B cell (primary cell): ENCODE measurements at regions not wholly inside any gene's neighbourhood (a gene's known extent, or its start where the extent isn't known, plus 50 kb on each side); places are given as distances from the start of the nearest gene placed in this dataset.

ENCODE experiments used
- ATAC-seq: fragments of 200-7000 bp; cut with Tn5 transposase; one replicate; pipeline ENCODE4 v1.10.0; 2021; ENCODE audit warnings: low read depth, mild to moderate bottlenecking, moderate number of reproducible peaks, moderate library complexity
- CTCF ChIA-PET: fragments of 350-600 bp; sonication (Branson Sonifier 250); formaldehyde crosslinking; loops from one replicate; lab custom pipeline; 2021; ENCODE audit warnings: antibody characterized with exemption, inconsistent platforms; lab: Charles Lee
- POLR2A ChIA-PET: fragments of 350-600 bp; sonication (Branson Sonifier 250); formaldehyde crosslinking; loops from one replicate; lab custom pipeline; 2021; ENCODE audit warnings: antibody characterized with exemption; lab: Charles Lee
- DNase-seq: peaks from one replicate; pipeline ENCODE4 v3.0.0; 2013
- H2AFZ ChIP-seq: 2 replicates; pipeline ENCODE4 v1.6.1; 2012; ENCODE audit warnings: mild to moderate bottlenecking, low read depth, low read length; ENCODE audit not compliant: insufficient read depth, poor library complexity, severe bottlenecking
- H3K27ac ChIP-seq, 2 donors: 1 replicate in 1 of 2; 2 replicates in 1 of 2; pipeline ENCODE4 v1.5.1; 2012 to 2013; ENCODE audit warnings: low read length in 2 of 2, mild to moderate bottlenecking in 2 of 2, moderate library complexity in 1 of 2
- H3K27me3 ChIP-seq, 4 experiments: fragments of 200-600 bp in 1 of 4; sonication (generic) in 1 of 4; replicated peaks in 1 of 4; 1 replicate in 2 of 4; 2 replicates in 2 of 4; pipeline versions ENCODE4 v1.6.1 to v1.7.0; 2013 to 2016; ENCODE audit warnings: low read length in 3 of 4, mild to moderate bottlenecking in 2 of 4, mixed read lengths in 1 of 4, moderate library complexity in 1 of 4; ENCODE audit not compliant: insufficient read depth in 4 of 4, control insufficient read depth in 3 of 4; ENCODE audit errors: control extremely low read depth in 1 of 4
- H3K36me3 ChIP-seq, 2 experiments: replicated peaks in 1 of 2; 1 replicate in 1 of 2; 2 replicates in 1 of 2; pipeline versions ENCODE4 v1.6.1 to v1.7.1; 2013; ENCODE audit warnings: low read length in 1 of 2; ENCODE audit not compliant: insufficient read depth in 2 of 2, control insufficient read depth in 1 of 2; ENCODE audit errors: control extremely low read depth in 1 of 2, extremely low read depth in 1 of 2
- H3K4me1 ChIP-seq, 2 donors: fragments of 200-600 bp in 1 of 2; sonication (generic) in 1 of 2; 1 replicate in 1 of 2; 2 replicates in 1 of 2; pipeline versions ENCODE4 v1.5.1 to v1.6.1; 2013 to 2017; ENCODE audit warnings: low read length in 2 of 2; ENCODE audit not compliant: control insufficient read depth in 2 of 2, insufficient read depth in 2 of 2
- H3K4me2 ChIP-seq: replicated peaks from 2 replicates; pipeline ENCODE3; 2012; ENCODE audit warnings: mild to moderate bottlenecking, low read depth, low read length; ENCODE audit not compliant: poor library complexity, severe bottlenecking
- H3K4me3 ChIP-seq, 5 experiments: fragments of 200-600 bp in 1 of 5; sonication (generic) in 1 of 5; 1 replicate in 3 of 5; 2 replicates in 2 of 5; pipeline versions ENCODE4 v1.5.1 to v1.7.0; 2011 to 2016; ENCODE audit warnings: low read length in 4 of 5, mild to moderate bottlenecking in 4 of 5, low read depth in 2 of 5, control low read depth in 1 of 5, moderate library complexity in 1 of 5; ENCODE audit not compliant: insufficient read depth in 1 of 5; ENCODE audit errors: control extremely low read depth in 1 of 5, extremely low read depth in 1 of 5
- H3K79me2 ChIP-seq: fragments of 200-600 bp; sonication (generic); one replicate; pipeline ENCODE4 v1.6.0; 2016; ENCODE audit warnings: low read length; ENCODE audit not compliant: control insufficient read depth, insufficient read depth
- H3K9ac ChIP-seq: fragments of 200-600 bp; sonication (generic); 2 replicates; pipeline ENCODE4 v1.6.1; 2017; ENCODE audit warnings: mild to moderate bottlenecking, low read length, moderate library complexity
- H3K9me3 ChIP-seq, 3 donors: one replicate each; pipeline versions ENCODE4 v1.6.1 to v1.7.1; 2013; ENCODE audit warnings: low read length in 2 of 3; ENCODE audit not compliant: control insufficient read depth in 2 of 3, insufficient read depth in 1 of 3; ENCODE audit errors: control extremely low read depth in 1 of 3
- H4K20me1 ChIP-seq: 2 replicates; pipeline ENCODE4 v1.6.0; 2012; ENCODE audit warnings: mild to moderate bottlenecking, low read length; ENCODE audit not compliant: insufficient read depth, control insufficient read depth, poor library complexity, severe bottlenecking
- H3K27ac Mint-ChIP-seq: one replicate; pipeline ENCODE4 v1.8.0; 2021; ENCODE audit warnings: mixed read lengths
- H3K27me3 Mint-ChIP-seq: one replicate; pipeline ENCODE4 v1.8.0; 2021; ENCODE audit warnings: mixed read lengths
- H3K4me1 Mint-ChIP-seq: one replicate; pipeline ENCODE4 v1.8.0; 2021; ENCODE audit warnings: mixed read lengths
- H3K4me3 Mint-ChIP-seq: one replicate; pipeline ENCODE4 v1.8.0; 2021; ENCODE audit warnings: mixed read lengths
- H3K9me3 Mint-ChIP-seq: one replicate; pipeline ENCODE4 v1.8.0; 2022; ENCODE audit warnings: mixed read lengths; ENCODE audit not compliant: insufficient read depth
- EZH2 ChIP-seq: IDR thresholded peaks from 2 replicates; pipeline ENCODE4 v1.6.1; 2012; ENCODE audit warnings: borderline replicate concordance, low read depth, mild to moderate bottlenecking, moderate library complexity, low read length; ENCODE audit not compliant: insufficient read depth, poor library complexity, severe bottlenecking
- WGBS: methylation state at CpG from one replicate; pipeline ENCODE4 v1.1.5; 2013; ENCODE audit warnings: missing lambda C conversion rate; ENCODE audit not compliant: insufficient coverage; 5-methylcytosine and 5-hydroxymethylcytosine counted together
- intact Hi-C: fragments of 100-400 bp; cut with micrococcal nuclease; formaldehyde crosslinking; loops from one replicate; pipeline ENCODE4 v1.10.0; 2022
- TF ChIP-seq, protein P1 (sequence below): fragments of 200-600 bp; IDR thresholded peaks from one replicate; pipeline ENCODE4 v1.8.0; 2022; ENCODE audit warnings: antibody characterized with exemption, mild to moderate bottlenecking

DNA sequence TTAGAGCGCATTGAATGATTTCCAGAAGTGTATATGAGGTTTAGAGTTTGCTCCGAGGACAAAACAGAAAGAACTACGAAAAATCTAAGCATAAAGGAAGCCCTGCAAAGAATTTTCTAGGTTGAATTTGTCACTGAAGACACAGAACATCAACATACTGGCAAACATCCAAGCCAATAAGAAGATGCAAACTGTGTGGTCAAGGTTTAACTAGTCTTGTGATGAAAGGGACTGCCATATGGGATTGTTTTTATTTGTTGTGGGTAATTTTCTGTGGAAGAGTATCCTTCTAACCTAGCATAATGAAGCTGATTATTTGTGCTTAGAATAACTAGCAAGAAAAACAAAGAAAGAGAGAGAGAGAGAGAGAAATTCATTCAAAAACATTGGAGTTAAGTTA is 492.0 kb upstream of the ERCC4 start:
- intact Hi-C loops: no loop called here
- Histone ChIP-seq H3K4me1 (peaks cover 5 to 6% of the 10 kb centered on the region in 2 donors), H3K27ac (no peak overlapping the region), H3K4me2 (no peak overlapping the region), H4K20me1 (no peaks in the 10 kb centered on the region), H3K9ac (no peak overlapping the region), H3K9me3 (peaks cover 0 to 6% (median 1%) of the 10 kb centered on the region in 3 donors), H3K36me3 (no peaks in the 10 kb centered on the region), H3K27me3 (no peaks in the 10 kb centered on the region), H2AFZ (no peak overlapping the region), H3K4me3 (no peak overlapping the region), H3K79me2 (no peaks in the 10 kb centered on the region)
- no CpG with 5 or more reads among the region's 3 CpGs for WGBS
- DNase-seq (no peak), ATAC-seq (no peak)
- ChIA-PET POLR2A (no interaction called here), CTCF (no interaction called here)
- Mint-ChIP-seq H3K9me3 (no peaks in the 10 kb centered on the region), H3K4me1 (peaks cover 9% of the 10 kb centered on the region), H3K27me3 (no peaks in the 10 kb centered on the region), H3K27ac (no peak overlapping the region), H3K4me3 (no peak overlapping the region)
- TF ChIP-seq, protein P1, sequence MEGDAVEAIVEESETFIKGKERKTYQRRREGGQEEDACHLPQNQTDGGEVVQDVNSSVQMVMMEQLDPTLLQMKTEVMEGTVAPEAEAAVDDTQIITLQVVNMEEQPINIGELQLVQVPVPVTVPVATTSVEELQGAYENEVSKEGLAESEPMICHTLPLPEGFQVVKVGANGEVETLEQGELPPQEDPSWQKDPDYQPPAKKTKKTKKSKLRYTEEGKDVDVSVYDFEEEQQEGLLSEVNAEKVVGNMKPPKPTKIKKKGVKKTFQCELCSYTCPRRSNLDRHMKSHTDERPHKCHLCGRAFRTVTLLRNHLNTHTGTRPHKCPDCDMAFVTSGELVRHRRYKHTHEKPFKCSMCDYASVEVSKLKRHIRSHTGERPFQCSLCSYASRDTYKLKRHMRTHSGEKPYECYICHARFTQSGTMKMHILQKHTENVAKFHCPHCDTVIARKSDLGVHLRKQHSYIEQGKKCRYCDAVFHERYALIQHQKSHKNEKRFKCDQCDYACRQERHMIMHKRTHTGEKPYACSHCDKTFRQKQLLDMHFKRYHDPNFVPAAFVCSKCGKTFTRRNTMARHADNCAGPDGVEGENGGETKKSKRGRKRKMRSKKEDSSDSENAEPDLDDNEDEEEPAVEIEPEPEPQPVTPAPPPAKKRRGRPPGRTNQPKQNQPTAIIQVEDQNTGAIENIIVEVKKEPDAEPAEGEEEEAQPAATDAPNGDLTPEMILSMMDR: no peak
- no peak for TF ChIP-seq EZH2

DNA sequence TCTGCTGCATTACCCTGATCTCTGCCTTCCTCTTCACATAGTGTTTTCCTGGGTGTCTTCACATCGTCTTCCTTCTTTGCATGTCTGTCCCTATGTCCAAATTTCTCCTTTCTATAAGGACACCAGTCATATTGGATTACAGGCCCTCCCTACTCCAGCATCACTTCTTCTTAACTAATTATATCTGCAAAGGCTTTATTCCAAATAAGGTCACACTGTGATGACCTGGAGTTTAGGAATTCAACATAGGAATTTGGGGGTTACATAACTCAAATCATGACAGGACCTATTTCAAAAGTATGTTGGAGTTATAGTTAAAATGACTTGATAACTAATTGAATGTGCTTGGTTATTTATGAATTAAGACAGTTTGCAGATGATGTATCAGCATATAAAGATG is 490.5 kb upstream of the ERCC4 start:
- no peak overlapping the region for H3K4me2 ChIP-seq
- Mint-ChIP-seq H3K9me3 (no peaks in the 10 kb centered on the region), H3K4me1 (peaks cover 9% of the 10 kb centered on the region), H3K4me3 (no peak overlapping the region), H3K27ac (no peak overlapping the region), H3K27me3 (no peaks in the 10 kb centered on the region)
- no peak overlapping the region for H3K9ac ChIP-seq
- no peaks in the 10 kb centered on the region for H3K79me2 ChIP-seq
- H2AFZ ChIP-seq: no peak overlapping the region
- H3K4me1 ChIP-seq: peaks cover 5 to 6% of the 10 kb centered on the region in 2 donors
- no peaks in the 10 kb centered on the region for H3K27me3 ChIP-seq
- peaks cover 0 to 6% (median 1%) of the 10 kb centered on the region in 3 donors for H3K9me3 ChIP-seq
- no peak overlapping the region for H3K27ac ChIP-seq
- no peaks in the 10 kb centered on the region for H4K20me1 ChIP-seq
- CTCF ChIA-PET: no interaction called here
- 29% methylated on average over 1 of the region's 1 CpG for WGBS
- POLR2A ChIA-PET: no interaction called here
- no peaks in the 10 kb centered on the region for H3K36me3 ChIP-seq
- intact Hi-C loops: no loop called here
- DNase-seq (no peak), ATAC-seq (no peak)
- no peak overlapping the region for H3K4me3 ChIP-seq
- TF ChIP-seq, protein P1: no peak
- no peak for TF ChIP-seq EZH2
